Astrocyte of the cerebellum (primary cell): ENCODE measurements at regions not wholly inside any gene's neighbourhood (a gene's known extent, or its start where the extent isn't known, plus 50 kb on each side); places are given as distances from the start of the nearest gene placed in this dataset.

Source experiments
- DNase-seq: peaks from one replicate; pipeline ENCODE4 v3.0.0-alpha.2; 2011; ENCODE audit warnings: low read depth
- H3K4me3 ChIP-seq: 2 replicates; pipeline ENCODE4 v1.5.1; 2011; ENCODE audit warnings: mild to moderate bottlenecking, low read depth, low read length, moderate library complexity
- CTCF ChIP-seq: IDR thresholded peaks from 2 replicates; pipeline ENCODE4 v1.5.1; 2012; ENCODE audit warnings: low read length, low read depth, moderate library complexity, mild to moderate bottlenecking; ENCODE audit errors: missing control alignments
- in situ Hi-C: cut with HindIII; loops from 2 replicates; pipeline ENCODE4 v1.10.0; 2017; ENCODE audit warnings: low sequenced_read_pairs

GRCh38 chr3:159846255-159846654 lies 142.4 kb upstream of the IL12A start:
- no peak for TF ChIP-seq CTCF
- no peak overlapping the region for H3K4me3 ChIP-seq
- DNase-seq: no peak
- in situ Hi-C loops: no loop called here

GRCh38 chr3:159848348-159849118 lies 140.1 kb upstream of the IL12A start:
- no peak for TF ChIP-seq CTCF
- in situ Hi-C loops: no loop called here
- no peak for DNase-seq
- no peak overlapping the region for H3K4me3 ChIP-seq

- no peak overlapping the region for H3K4me3 ChIP-seq
- TF ChIP-seq CTCF: no peak
- in situ Hi-C loops: no loop called here
- no peak for DNase-seq
Measured at GRCh38 chr3:159850481-159850880, 138.2 kb upstream of the IL12A start.

GRCh38 chr3:159852266-159852665 lies 136.4 kb upstream of the IL12A start:
- in situ Hi-C loops: no loop called here
- DNase-seq: no peak
- H3K4me3 ChIP-seq: no peak overlapping the region

GRCh38 chr3:159852821-159853505 lies 135.7 kb upstream of the IL12A start:
- H3K4me3 ChIP-seq: peak overlapping the region; percentile 0
- no peak for DNase-seq
- no peak for TF ChIP-seq CTCF
- in situ Hi-C loops: no loop called here

More at GRCh38 chr3:159852266-159852665, 136.4 kb upstream of the IL12A start:
- no peak for TF ChIP-seq CTCF

GRCh38 chr3:159853506-159853864 lies 135.2 kb upstream of the IL12A start:
- H3K4me3 ChIP-seq: no peak overlapping the region
- TF ChIP-seq CTCF: no peak
- no peak for DNase-seq
- in situ Hi-C loops: no loop called here
